ENCODE measurements at regions not wholly inside any gene's neighbourhood (a gene's known extent, or its start where the extent isn't known, plus 50 kb on each side); places are given as distances from the start of the nearest gene placed in this dataset.
"Not testable (repeated sequence)": the region's sequence is repeated elsewhere in the genome, so short reads cannot be mapped to it uniquely, and the experiment has no call there.

DNA sequence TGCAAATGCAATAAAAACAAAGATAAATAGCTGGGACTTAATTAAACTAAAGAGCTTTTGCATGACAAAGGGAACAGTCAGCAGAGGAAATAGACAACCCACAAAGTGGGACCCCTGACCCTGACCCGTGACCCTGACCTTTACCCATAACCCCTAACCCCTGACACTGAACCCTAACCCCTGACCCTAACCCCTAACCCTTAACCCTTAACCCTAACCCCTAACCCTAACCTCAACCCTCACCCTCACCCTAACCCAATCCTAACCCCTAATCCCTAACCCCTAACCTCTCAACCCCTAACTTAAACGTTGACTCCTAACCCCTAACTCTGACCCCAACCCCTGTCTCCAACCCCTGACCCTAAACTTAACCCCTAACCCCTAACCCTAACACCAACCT, 236.6 kb downstream of the ANKRD30B start:
- TF ChIP-seq, protein P1, sequence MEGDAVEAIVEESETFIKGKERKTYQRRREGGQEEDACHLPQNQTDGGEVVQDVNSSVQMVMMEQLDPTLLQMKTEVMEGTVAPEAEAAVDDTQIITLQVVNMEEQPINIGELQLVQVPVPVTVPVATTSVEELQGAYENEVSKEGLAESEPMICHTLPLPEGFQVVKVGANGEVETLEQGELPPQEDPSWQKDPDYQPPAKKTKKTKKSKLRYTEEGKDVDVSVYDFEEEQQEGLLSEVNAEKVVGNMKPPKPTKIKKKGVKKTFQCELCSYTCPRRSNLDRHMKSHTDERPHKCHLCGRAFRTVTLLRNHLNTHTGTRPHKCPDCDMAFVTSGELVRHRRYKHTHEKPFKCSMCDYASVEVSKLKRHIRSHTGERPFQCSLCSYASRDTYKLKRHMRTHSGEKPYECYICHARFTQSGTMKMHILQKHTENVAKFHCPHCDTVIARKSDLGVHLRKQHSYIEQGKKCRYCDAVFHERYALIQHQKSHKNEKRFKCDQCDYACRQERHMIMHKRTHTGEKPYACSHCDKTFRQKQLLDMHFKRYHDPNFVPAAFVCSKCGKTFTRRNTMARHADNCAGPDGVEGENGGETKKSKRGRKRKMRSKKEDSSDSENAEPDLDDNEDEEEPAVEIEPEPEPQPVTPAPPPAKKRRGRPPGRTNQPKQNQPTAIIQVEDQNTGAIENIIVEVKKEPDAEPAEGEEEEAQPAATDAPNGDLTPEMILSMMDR (IDR thresholded peaks at IDR 0.05): not testable (repeated sequence)
- not testable (repeated sequence) for TF ChIP-seq NFYB (CRISPR knock-in tag; conservative IDR thresholded peaks at IDR 0.05; ENCODE audit: low read depth); NR3C1 (CRISPR knock-in tag; conservative IDR thresholded peaks at IDR 0.05; ENCODE audit: low read depth); RELA (CRISPR knock-in tag; IDR thresholded peaks at IDR 0.05; ENCODE audit: borderline replicate concordance); JUN (CRISPR knock-in tag; IDR thresholded peaks at IDR 0.05); CREM (CRISPR knock-in tag; IDR thresholded peaks at IDR 0.05); ZNF121 (CRISPR knock-in tag; IDR thresholded peaks at IDR 0.05); ETV6 (CRISPR knock-in tag; IDR thresholded peaks at IDR 0.05)

Data from WTC11 (cell line).